ENCODE measurements at regions not wholly inside any gene's neighbourhood (a gene's known extent, or its start where the extent isn't known, plus 50 kb on each side); places are given as distances from the start of the nearest gene placed in this dataset.
A peak's percentile ranks its signal among the peaks of the same experiment; 100 is the strongest.

DNA sequence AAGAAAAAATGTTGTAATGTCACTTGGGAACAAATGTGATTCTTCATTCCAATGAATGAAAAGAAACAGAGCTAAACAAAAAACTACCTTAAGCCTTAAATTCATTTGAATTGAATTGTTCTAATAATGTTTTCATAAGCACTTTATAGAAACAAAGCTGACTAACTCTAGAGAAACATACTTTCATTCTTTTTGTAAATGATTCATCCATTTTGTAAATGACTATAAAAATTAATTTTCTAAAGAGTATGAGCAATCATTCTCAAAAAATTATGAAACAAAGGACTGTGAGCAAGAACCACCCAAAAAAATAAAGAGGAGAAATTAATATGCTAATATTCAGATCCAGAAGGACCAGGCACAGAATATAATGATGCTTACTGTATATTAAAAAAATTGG lies 986.5 kb upstream of the CHORDC1 start:
- DNase-seq, result no peak

DNA sequence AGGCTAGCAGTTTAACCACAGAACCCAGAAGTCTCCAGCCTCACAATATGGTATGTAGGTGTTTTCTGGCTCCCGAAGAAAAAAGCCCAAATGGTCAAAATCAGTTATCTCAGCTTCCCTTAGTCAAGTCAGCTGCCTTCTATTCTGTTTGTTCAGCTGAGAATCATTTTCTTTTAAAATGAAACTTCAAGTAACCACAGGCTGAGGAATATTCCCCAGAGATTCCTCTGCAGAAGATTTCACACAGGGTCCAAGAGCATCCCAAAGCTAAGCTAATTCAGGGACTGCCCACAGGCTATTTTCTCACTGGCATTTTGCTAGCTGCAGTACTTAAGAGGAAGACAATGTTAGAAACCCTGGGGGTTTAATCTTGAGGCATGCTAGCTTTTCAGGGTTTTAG lies 977.0 kb upstream of the CHORDC1 start:
- no peak for DNase-seq

GRCh38 chr11:91194546-91194945 lies 971.7 kb upstream of the CHORDC1 start:
- DNase-seq, result no peak

- no peak for DNase-seq
Measured at GRCh38 chr11:91188484-91188883, 965.6 kb upstream of the CHORDC1 start.

DNA sequence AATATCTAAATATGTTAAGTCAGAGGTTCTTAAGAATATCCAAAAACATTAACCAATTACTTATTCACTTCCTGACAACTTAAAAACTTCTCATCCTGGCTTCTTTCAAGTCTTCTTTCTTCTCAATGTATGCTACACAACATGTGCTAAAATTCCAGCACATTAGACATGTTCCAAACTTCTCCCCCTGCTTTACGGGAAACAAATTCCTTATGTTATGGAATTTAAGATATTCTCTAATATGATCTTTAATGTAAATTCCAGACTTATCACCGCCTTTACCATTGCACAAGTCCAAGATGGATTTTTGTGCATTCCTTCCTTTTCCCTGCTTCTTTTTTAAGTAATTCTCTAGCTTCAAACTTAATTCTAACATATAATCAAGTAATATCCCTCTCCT lies 964.5 kb upstream of the CHORDC1 start:
- no peak for DNase-seq

DNA sequence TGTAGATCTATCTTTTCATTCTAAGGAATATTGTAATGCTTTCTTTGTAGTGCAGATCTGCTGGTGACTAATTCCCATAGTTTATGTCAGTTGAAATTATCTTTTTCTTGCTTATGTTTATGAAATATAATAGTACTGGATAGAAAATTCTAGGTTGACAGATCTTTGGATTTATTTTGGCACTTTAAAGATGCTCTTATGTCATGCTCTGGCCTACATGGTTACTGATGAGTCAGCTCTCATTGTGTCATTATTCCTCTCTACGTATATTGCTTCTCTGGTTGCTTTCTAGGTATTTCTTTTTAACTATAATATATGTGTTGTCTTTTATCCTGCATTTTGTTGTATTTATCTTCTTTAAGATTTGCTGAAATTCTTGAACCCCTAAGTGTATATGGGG lies 955.5 kb upstream of the CHORDC1 start:
- DNase-seq, result no peak

DNA sequence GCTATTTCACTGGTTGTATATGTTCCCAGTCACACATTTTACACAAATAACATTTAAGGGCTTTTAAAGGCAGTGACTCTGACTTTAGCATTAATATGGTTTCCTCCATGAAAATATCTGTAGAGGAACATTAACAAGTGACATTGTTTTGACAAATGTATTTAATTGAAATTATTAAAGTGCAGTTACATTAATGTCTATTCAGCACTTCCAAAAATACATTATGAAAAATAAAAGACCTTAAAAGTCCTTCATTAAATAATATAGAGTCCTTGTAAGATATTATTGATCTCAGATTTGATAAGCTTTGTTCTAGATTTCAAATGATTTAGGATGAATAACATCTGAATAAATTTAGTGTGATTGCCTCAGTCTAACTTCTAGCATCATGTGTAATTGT lies 951.9 kb upstream of the CHORDC1 start:
- no peak for DNase-seq

DNA sequence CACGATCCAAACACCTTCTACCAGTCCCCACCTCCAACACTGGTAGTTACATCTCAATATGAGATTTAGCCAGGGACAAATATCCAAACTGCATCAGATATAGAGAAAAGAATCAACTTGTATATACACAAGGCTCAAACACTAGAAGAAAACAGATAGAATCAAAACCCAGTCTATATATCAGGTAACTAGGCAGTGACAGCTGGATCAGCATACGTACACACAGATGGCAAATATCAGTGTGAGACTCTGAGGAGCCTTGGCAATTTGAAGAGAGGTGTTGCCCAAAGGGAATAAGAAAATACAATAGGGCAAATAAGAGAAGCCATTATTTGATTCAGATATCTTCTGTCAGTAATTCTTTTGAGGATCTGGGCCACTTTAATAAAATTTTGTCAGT lies 951.3 kb upstream of the CHORDC1 start:
- DNase-seq, result no peak

GRCh38 chr11:91173701-91174100 lies 950.9 kb upstream of the CHORDC1 start:
- DNase-seq, result no peak

DNA sequence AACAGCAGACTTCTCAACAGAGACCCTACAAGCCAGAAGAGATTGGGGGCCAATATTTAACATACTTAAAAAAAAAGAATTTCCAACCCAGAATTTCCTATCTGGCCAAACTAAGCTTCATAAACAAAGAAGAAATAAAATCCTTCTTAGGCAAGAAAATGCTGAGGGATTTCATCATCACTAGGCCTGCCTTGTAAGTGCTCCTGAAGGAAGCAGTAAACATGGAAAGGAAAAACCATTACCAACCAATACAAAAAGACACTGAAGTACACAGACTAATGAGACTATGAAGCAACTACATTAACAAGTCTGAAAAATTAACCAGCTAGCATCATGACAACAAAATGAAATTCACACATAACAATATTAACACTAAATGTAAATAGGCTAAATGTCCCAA lies 947.9 kb upstream of the CHORDC1 start:
- DNase-seq, result no peak

- DNase-seq, result peak; percentile 74
Measured at GRCh38 chr11:91164452-91164822, 941.6 kb upstream of the CHORDC1 start.

DNA sequence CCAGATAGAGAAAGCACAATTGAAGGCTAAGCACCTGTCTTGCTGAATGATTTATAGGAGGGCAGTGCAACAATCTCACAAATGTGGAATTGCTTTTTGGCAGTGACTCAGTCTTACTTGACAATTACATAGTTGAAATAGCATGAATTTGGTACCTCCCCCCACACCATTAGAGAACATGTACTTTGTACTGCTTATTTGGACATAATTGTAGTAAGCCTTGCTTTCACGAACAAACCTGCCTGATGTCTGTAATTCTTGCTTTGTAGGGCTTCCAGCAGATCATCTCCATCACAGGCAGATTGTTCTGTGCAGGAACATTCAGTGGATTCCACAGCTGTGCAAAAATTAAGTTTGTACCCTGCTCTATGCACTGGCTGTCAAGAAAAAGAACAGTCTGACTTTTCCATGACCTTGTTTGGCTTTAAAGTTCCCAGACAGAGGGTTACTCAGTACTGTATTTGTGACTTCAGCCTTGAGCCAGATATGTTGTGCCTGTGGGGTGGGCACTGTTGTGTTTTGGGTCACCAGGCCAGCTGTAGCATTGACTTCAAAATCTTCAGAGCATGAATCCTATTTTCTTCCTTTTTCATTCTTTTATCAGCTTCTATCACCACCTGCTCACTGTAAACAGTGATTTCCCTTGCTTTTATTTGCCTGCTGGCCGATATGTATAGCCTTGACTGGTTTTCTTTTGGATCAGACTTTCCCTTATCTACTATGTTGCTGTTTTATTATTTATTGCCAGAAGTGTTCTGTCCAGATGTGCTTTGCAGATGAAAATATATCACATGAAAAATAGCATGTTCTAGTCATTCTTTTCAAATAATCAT lies 941.0 kb upstream of the CHORDC1 start:
- DNase-seq, result peak; percentile 68

DNA sequence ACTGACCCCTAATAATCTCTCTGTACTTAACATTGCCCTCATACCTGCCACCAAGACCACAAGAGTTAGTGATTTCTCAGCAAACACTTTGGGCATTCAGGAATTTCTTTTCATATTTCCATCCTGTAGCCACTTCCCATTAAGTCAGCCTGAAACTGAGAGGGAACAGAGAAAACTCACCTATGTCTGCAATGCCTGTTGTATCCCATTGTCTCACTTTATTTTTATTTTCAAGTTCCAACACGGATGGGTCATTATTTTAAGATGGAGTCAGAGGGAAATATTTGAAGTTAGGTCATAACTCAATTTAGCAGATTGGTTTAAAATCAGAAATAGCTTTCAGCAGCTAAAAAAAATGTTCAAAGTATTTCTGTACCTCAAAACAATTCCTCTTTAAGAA lies 937.8 kb upstream of the CHORDC1 start:
- no peak for DNase-seq

DNA sequence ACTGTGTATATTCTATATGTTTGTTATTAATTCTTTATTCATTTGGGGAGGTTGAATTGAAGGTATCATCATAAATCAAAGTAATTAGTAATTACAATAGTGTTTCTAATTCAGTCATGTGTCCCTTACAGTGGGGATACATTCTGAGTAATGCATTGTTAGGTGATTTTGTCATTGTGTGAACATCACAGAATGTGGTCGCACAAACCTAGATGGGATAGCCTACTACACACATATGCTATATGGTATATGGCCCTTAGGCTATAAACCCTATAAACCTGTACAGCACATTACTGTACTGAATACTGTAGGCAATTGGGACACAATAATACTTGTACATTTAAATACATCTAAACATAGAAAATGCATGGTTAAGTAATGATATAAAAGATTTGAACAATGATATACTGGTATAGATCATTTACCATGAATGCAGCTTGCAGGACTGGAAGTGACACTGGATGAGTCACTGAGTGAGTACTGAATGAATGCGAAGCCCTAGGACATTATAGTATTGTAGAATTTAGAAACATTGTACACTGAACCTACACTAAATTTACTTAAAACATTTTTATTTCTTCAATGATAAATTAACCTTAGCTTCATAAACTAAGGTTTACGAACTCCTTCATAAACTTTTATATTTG lies 936.2 kb upstream of the CHORDC1 start:
- DNase-seq, result no peak

- DNase-seq, result peak; percentile 24
Measured at GRCh38 chr11:91158297-91158696, 935.4 kb upstream of the CHORDC1 start.

DNA sequence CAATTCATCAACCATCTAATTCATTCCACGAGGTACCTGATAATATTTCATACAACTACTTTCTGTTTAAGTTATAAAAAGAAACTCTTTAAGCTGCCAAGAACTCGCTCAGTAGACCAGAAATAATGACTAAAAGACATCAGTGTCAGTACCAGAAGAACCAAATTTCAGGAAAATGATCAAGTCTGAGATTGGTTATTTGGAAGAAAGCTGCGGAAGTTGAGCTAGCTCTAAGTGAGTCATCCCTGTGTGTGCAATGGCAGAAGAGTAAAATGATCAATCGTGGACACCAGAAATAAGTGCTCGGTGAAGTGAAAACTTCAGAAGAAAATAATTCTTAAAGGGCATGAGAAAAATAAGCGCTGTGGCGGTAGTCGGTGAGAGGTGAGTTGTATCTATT lies 933.2 kb upstream of the CHORDC1 start:
- no peak for DNase-seq

DNA sequence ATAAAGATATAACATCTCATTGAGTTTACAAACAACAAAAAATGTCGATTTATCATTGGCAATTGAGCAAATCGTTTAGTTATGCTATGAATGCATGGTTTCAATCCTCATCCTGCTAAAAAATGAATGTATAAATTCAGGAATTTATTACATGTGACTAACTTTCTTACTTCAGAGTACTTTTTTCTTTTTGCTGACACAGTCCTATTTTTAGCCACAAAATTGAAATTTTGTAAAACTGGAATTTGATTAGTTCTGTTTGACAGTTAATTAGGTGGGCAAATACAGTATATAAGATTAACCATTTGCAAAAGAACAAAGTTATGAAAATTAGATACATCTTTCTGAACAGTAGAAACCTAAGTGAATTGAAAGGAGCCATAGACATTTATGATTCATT lies 925.0 kb upstream of the CHORDC1 start:
- no peak for DNase-seq

DNA sequence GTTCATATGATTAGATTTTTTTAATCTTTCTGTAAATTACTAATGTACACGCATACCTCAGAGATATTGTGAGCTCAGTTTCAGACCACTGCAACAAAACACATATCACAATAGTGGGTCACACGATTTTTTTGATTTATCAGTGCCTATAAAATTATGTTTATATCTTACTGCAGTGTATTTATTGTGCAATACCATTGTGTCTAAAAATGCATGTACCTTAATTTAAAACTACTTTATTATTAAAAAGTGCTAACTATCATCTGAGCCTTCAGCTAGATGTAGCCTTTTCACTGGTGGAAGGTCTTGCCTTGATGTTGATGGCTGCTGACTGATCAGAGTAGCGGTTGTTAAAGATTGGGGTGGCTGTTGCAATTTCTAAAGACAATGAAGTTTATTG lies 918.8 kb upstream of the CHORDC1 start:
- DNase-seq, result no peak

DNA sequence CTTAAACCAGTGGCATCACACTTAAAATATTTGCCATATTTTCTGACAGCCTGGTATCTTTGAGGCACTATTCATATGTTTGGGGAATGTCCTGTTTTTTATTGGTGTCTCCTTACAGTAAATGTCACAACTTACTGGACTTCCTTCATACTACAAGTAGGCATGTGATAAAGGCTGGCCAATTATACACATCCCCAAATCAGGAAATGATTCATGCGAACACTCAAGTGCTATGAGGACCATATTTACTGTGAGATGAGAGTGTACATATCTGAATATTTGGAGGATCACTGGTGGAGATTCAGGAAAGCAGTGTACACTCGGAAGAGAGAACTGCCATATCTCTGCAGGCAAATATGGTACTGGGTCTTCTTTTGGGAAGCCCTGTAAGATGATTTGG lies 913.8 kb upstream of the CHORDC1 start:
- no peak for DNase-seq

DNA sequence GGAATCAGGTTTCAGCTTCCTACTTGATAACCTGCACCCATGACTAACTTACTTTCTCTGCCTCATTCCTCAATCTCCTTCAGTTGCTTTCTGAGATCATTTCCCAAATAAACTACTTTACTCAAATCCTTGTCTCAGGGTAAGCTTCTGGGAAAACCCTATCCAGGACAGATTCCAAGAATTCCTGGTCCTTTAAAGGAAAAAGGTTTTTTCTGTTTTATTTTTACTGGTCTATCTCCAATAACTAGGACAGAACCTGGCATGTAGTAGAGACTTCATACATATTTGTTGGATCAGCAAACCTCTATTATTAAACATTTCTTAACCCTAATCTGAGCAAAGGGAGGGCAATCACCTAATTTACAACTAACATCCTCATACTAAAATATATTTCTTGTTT lies 910.5 kb upstream of the CHORDC1 start:
- DNase-seq, result no peak

GRCh38 chr11:91129596-91129995 lies 906.7 kb upstream of the CHORDC1 start:
- DNase-seq, result no peak

DNA sequence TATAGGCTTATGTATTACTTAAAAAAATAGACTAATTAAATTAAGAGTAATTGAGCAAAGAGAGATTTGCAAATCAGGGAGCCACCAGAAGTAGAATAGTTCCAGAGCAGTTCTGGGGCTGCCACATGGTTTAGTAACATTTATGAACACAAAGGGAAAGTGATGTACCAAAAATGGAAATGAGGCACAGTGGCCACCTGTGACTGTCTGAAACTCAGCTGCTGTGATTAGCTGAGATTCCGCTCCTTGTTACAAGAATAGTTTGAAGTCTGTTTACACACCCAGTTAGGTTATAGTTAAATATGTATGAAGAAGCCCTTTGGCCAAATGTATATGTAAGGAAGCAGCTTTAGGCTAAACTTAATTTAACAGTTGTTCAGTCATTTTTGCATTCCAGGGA lies 901.5 kb upstream of the CHORDC1 start:
- DNase-seq, result no peak

- no peak for DNase-seq
Measured at GRCh38 chr11:91115116-91115515, 892.3 kb upstream of the CHORDC1 start.

- no peak for DNase-seq
Measured at GRCh38 chr11:91104237-91104636, 881.4 kb upstream of the CHORDC1 start.

DNA sequence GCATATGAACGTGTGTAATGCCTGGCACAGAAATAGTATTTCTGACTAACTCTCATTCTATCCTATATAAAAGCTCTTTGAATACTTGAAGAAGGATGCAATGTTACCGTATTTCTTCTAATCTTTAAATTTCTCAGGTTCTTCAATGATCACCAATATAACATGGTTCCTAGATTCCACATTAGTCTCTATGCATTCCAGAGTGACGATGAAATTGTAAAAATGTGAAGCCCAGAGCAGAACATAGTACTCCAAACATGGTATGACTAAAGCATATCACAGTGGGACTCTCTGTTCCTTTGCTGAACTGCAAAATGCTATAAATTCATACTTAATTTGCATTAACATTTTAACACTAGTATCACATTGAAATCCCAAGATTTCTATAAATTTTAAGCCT lies 877.6 kb upstream of the CHORDC1 start:
- no peak for DNase-seq
